IPS-NIHi7 (cell line): ENCODE measurements at regions not wholly inside any gene's neighbourhood (a gene's known extent, or its start where the extent isn't known, plus 50 kb on each side); places are given as distances from the start of the nearest gene placed in this dataset.
A peak's percentile ranks its signal among the peaks of the same experiment; 100 is the strongest.

Experiments used
- DNase-seq: peaks from one replicate; pipeline ENCODE4 v3.0.0; 2012; ENCODE audit warnings: mixed read lengths; ENCODE audit errors: extremely low spot score

DNA sequence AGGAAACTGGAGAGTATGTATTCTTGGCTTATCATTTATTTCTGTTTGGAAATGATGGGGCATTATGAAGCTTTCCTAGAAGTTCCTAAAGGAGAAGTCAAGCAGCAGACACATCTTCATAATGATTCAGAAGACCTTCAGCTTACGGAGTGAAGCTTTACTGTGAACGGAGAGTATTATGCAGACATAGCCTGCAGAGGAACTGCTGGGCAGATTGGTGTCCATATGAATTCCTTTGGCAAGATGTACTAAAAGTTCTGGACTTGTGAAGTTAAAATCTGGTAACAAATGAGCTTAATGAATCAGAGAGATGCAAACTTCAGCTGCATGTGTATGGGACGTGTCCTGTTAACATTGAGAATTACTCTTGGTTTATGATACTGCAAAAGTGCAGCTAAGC is 60.1 kb downstream of the NABP1 start:
- DNase-seq: no peak

DNA sequence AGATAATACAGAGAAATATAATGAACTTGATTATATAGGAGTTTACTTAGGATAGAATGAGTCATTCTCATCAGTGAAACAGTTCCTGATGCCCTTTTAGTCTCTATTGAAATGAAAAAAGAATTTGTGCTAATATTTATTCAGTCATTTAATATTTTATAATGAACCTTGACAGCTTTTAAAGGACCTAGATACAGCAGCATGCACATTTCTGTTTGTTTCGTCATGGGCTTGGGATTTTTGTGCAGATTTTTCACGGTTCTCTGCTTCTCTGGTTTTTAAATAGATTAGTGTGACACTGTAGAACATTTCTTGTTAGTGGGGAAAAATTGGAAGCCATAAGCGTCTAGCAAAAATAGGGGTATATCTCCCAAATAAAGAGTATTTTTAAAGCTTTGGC is 60.7 kb downstream of the NABP1 start:
- DNase-seq: no peak

DNA sequence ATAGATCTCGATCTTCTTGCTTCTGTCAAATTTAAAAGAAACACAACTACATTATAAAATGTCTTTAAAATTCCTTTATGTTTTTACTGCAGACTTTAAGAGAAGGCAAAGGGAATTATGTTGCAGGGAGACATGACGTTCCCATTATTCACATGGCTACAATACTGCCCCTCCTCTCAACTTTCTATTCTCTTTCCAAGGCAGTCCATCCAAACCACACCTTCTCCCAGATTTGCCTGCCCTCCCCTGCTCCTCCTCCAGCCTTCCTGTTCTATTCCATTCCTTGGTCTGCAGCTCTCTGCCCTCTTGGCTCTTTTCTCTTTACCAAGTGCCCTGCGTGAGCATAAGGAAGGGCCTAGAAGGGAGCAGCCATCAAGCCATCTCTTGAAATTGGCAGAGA is 61.3 kb downstream of the NABP1 start:
- no peak for DNase-seq

DNA sequence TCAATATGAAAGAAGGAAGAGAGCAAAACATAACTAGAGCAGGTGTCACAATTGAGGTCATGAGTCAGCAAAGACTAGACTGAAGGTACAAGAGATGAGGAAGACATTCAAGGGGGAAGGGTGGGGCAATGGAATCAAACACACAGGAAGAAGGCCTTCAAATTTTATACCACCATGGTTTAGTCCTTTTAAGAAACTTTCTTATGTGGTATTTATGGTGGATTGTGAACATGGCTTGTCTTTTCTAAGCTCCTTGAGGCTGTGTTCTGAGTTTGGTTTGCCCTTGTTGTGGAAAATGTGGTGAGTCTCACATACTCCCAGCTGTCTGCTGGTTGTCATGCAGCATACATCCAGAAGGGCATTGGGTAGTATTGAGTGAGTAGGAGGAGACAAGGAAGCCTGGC is 62.1 kb downstream of the NABP1 start:
- DNase-seq: no peak

DNA sequence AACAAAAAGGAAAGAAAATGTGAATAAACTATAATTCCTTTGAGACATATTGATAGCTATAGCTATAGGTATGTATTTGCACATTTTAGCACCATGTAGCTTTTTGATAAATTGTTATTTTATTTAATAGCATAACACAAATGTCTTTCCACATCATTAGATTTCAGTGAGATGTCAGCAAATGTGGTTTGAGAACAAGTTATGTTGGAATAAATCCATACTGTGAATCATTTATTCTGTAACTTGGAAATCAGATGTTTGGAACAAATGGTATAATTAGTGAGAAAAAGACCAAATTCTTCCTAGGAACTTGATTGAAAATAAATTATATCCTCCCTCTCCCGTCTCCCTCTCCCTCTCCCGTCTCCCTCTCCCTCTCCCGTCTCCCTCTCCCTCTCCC is 62.8 kb downstream of the NABP1 start:
- DNase-seq: no peak

DNA sequence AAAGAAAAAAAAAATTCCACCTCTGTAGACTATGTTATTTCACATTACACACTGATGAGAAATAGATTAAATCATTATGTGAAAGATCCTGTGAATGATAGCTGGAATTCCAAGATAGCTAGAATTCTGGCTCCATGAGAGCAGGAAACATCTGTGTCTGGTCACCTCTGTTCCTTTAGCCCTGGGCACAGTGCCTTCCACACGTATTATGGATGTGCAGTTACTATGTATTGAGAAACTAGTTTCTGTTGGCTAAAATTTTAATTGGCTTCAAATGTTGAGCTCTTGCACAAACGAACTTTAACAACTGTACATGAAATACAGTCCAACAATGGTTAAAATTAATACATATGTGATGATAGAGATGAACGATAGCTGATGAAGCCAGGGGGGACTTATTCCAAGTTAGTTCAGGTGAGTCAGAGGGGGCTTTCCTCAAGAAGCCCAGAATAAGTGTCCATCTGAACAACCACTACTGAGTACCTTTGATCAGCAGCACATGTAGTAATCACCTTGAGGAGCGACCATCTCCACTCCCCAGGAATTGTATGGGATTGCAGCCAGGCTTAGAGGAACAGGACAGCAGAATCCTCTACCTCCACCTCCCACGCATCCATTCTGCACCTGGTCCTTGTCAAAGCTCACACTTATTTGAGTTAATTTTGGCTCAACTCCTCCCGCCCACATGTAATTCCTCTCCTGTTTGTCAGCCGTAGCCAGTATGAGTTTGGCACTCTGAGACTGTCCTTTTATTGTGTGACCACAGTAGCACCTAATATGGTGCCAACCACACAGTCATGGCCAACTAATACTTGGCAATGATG is 68.6 kb downstream of the NABP1 start:
- DNase-seq: no peak

DNA sequence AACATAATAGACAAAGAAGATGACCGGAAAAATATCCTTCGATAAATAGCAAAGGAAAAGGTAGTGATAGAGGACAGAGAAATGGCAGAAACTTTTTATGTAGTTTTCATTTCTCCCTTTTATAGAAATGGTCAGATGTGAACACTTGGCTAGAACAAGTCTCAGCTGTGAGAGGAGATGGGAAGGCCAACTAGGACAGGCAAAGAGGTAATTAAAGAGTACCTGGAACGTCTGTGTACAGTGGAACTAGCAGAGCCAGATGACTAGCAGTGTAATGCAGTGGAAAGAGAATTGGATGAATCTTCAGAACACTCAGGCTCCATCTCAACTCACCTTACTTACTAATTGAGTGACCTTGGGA is 69.2 kb downstream of the NABP1 start:
- no peak for DNase-seq

DNA sequence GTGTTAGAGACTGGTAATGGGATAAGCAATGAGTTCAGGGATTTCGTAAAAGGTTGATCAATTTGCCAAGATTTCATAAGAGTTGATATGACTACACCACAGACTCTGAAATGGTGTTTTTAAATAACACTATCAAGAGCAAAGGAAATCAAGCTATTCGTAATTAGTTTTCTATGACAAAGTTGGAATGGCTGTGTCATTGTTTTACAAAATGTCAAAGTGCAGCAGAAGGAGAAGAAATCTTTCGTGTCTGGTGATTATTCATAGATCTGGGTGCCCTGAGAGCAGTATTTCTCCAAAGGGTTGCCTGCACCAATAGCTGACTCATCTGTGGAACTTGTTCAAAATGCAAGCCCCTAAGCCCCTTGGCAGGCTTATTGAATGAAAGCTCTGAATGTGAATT is 70.1 kb downstream of the NABP1 start:
- DNase-seq: no peak

DNA sequence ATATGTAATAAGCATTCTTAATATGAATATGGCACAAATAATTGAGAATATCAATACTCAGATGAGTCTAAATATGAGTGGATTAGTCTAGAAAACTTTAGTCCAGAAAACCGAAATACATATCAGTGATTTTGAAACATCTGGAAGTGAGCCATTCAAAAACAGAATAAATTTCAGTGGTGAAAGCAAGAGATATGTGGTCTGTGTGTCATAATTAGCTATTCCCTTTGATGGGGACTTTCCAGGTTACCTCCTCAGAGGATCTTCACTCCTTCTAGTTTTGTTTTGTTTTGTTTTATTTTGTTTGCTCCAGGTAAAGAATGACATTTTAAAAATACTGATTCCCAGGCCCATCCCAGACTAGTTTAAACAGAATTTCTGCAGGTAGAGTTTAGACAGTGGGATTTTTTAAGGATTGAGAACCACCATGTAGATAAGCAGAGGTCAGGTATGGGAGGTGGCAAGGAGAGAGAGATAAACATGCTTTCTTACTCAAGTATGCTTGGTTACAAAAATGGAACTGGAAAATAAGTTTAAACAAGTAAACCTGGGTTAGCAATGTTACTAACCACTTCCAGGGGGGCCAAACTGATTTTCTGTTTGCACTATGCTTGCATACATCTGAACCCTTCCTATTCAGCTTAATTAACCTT is 70.7 kb downstream of the NABP1 start:
- no peak for DNase-seq

DNA sequence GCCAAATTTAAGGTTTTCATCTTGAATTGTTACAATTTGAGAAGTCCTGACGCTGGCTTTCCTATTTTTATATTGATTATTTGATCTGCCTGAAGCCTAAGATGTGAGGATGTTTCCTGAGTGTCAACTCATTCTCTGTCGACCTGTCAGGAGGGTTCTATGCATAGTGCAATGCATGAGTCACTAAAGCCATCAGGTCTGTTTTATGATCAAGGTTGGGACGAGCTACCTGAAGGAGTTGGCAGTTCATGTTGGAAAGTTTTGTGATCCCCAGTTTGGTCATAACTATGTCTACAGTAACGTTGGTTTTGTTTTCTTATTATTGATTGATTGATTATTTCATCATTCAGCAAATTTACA is 71.2 kb downstream of the NABP1 start:
- no peak for DNase-seq

DNA sequence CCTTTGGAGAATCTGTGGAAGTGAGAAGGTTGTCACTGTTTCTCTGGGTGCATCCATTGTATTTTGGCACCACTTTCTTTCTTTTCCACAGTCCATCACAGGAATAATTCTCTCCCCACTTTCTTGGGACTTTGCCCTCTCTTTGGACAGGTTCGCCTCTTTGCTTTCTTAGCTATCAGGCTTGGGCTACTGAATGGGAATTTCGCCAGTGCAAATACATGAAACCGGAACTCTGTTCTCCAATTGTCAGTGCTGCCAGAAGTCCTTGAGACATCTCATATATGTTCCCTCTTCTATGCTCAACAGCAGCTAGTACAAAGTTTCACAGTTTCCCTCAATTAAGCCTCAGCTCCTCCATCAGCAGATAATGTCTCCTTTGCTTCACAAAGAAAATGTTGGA is 76.2 kb downstream of the NABP1 start:
- DNase-seq: no peak

DNA sequence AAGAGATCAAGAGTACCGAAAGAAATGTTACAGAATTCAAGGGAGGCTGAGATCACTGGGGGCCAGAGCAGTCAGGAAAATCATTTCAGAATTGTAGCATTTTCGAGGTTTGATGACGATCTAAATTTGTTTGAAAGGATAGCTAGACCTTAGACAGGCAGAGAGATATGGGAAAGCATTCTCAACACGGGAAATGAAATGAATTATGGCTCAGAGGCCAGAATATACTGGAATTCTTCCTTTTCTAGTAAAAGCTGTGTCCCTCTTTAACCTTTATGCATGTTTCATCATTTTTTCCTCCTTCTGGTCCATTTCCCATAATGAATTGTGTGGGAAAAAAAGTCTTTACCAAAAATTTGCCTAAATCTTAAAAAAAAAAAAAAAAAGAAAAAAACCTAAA is 78.8 kb downstream of the NABP1 start:
- no peak for DNase-seq

DNA sequence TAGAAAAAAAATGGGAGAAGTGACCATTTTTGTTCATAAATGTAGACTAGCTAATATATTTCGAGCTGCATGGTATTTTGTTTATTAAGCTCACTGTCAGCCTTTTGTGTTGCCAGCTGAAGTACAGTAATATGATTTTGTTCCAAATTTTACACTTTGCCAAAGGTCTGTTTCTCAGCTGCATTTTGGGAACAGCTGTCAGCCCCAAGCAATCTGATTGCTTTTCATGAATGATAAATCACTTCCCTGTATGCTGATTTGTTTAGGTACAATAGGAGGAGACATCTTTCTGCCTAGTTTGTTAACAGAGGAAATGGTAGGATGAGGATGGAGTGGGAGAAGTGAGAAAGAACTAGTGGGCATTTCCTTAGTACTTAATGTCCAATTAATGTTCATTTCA is 79.3 kb downstream of the NABP1 start:
- DNase-seq: no peak

DNA sequence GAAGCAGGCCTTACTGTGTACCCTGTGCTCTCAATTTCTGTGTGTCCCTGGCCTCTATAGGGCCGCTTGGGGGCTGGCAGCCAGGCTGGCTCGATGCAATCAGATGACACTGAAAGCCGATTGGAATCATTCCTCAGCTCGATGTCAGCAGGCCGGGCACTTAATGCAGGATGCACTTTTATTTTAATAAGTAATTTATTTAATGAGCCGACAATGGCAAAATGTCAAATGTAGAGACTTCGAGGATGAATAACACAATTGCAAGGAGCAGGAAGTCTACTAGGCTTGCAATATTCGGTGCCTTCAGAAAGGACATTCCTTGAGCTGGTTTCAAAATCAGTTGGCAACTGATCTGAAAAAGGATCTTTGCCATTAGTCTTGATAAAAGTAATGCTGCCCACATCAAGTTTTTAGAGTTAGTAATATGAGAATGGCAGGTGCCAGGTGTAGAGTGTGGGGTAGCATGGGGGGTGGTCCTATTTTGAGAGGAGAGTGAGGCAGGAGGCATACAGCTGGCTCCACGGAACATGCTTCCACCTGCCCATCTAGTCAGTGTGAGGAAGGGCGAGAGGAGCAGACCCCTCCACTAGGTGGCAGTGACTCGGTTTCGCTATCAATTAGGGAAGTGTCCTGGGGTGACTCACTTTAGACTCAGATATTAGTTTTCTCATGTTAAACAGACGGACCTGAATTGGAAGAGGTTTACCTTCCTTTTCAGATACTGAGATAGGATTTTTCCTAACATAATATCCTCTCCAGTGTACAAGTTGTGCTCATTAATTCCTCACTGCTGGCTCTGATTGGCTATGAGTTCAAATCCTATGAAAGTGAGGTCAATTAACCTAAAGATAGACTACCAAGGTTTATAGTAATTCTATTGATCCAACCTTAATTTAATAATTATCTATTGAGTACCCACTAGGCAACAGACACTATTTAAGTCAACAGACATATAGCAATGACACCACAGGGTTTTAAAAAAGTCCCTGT is 80.9 kb downstream of the NABP1 start:
- DNase-seq: peak; percentile 85

DNA sequence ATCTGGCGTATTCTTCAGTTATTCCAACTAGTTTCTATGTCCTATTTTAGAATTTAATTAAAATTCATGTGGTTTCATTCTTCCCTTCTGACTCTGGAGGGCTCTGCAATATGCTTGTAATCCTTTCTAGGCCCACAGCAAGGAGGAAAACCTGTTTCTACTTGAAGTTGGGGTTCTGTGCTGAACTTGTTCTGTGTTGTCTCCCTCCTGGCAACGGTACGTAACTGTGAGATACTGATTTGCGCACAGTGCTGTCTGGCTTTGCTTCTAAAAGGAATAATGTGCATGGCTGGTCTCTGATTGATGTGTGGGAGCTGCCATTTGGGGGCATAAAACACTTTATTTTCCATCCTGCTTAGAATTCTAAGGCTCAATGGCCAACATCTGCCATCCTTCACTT is 81.7 kb downstream of the NABP1 start:
- DNase-seq: no peak

DNA sequence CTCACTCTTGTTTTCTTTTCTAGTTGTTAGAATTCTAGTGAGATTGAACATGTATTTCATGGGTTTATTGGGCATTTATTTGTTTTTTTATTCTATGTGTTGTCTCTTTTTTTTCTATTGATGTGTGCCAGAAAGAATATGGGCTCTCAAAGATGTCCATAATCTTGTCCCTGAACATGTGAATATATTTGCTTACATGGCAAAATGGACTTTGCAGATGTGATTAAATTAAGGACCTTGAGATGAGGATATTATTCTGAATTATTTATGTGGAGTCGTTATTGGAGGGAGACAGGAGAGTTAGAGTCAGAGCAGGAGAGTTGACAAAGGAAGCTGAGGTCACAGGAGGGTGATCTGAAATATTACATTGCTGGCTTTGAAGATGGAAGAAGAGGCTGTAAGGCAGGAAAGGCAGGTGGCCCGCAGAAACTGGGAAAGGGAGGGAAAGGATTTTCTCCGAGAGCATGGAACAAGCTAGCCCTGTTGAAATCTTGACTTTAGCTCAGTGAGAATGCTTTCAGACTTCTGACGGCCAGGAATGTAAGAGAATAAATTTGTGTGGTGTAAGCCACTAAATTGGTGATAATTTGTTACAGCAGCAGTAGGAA is 82.8 kb downstream of the NABP1 start:
- DNase-seq: no peak

DNA sequence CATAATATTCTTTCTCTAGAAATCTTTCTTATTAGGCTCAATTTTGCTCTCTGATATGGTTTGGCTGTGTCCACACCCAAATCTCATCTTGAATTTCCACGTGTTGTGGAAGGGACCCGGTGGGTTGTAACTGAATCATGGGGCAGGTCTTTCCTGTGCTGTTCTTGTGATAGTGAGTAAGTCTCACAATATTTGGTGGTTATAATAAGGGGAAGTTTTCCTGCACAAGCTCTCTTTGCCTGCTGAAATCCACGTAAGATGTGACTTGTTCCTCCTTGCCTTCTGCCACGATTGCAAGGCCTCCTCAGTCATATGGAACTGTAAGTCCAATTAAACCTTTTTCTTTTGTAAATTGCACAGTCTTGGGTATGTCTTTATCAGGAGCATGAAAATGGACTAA is 73.8 kb downstream of the CAVIN2 start:
- DNase-seq: no peak

DNA sequence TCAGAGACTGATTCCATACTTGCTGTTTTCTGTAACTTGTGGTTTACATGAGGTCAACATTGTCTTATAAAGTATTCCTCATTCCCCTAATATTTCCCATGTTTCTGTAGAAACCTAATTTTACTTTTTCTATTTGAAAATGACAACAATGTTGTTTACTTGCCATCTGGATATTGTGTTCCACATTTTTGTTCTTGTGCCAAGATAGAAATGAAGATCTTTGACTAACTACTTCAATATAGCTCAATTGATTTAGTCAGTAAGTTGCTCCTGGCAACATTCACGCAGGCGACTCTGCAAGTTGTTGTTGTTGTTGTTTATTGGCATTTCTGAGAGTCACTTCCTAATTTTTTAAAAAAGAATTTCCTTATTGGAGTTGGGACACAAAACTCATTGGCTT is 69.5 kb downstream of the CAVIN2 start:
- no peak for DNase-seq

DNA sequence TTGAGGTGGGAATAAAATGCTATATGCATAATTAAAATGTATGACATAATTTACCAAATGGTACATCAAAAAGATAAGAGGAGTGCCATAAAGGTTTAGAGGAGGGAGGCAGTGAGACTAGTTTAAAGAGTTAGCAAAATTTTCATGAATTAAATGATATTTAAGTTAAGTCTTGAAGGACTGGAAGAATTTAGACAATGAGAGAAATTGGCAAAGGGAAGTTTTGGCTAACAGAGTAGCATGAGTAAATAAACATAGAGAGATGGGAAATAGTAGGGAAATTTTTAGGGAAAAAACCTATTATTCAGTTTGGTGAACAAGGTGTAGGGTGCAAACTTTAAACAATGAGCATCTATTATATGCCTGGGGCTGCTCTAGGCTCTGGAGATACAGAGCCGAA is 68.8 kb downstream of the CAVIN2 start:
- no peak for DNase-seq

DNA sequence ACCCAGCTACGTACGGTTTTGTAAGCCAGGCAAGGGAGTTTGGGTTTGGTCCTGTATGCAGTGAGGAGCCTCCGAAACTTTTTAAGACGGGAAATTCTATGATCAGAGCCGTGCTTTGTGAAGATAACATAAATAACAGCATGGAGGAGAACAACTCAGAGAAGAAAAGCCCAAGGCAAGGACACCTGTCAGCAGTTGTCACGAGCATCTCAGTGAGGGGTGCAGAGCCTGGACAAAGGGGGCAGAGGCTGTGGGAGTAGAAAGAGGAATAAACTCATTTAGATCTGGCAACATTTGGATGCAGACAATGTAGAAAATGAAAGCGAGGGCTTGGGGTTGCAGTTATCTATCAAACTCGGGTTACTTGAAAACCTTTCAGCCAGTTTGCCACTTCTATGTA is 64.5 kb downstream of the CAVIN2 start:
- DNase-seq: no peak

DNA sequence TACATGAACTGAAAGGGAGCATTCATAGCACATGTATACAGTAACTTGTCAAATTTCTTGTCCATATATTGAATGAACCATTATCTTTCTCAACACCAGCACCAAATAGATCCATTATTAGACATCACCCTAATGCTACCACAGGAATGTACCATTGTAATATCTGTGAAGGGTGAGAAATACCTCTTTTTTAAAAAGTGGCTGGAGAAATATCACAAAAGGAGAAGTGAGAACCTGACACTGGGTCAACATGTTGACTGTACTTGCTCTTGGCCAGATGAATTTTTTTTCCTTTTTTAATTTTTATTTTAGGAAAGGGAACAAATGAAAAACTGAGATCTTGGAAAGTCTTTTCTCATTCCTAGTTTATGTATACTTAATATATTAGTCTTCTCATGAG is 63.5 kb downstream of the CAVIN2 start:
- DNase-seq: no peak
